Loucy (cell line): ENCODE measurements at regions not wholly inside any gene's neighbourhood (a gene's known extent, or its start where the extent isn't known, plus 50 kb on each side); places are given as distances from the start of the nearest gene placed in this dataset.

Experiments
- H2AFZ ChIP-seq: fragments of 200-600 bp; sonication (generic); 2 replicates; pipeline ENCODE4 v1.6.0; 2016; ENCODE audit warnings: antibody characterized with exemption, mild to moderate bottlenecking, low read length, moderate library complexity
- H3F3A ChIP-seq: fragments of 200-600 bp; 2 replicates; pipeline ENCODE4 v1.6.0; 2016; ENCODE audit warnings: antibody characterized with exemption, low read depth, mild to moderate bottlenecking
- H3K27me3 ChIP-seq: fragments of 200-600 bp; sonication (generic); 2 replicates; pipeline ENCODE4 v1.6.1; 2014; ENCODE audit warnings: low read length, mild to moderate bottlenecking; ENCODE audit not compliant: insufficient read depth, poor library complexity, severe bottlenecking
- H3K36me3 ChIP-seq: fragments of 200-600 bp; sonication (generic); 2 replicates; pipeline ENCODE4 v1.6.1; 2016; ENCODE audit warnings: low read length; ENCODE audit not compliant: insufficient read depth
- H3K4me1 ChIP-seq: fragments of 200-600 bp; sonication (generic); 2 replicates; pipeline ENCODE4 v1.5.1; 2014; ENCODE audit warnings: low read length, mild to moderate bottlenecking; ENCODE audit not compliant: insufficient read depth, poor library complexity, severe bottlenecking
- H3K4me2 ChIP-seq: fragments of 200-600 bp; sonication (generic); 2 replicates; pipeline ENCODE4 v1.6.0; 2014; ENCODE audit warnings: antibody characterized with exemption, low read length, low read depth, mild to moderate bottlenecking; ENCODE audit not compliant: poor library complexity, severe bottlenecking
- H3K4me3 ChIP-seq: fragments of 200-600 bp; sonication (generic); 2 replicates; pipeline ENCODE4 v1.5.1; 2014; ENCODE audit warnings: low read length, mild to moderate bottlenecking, mixed read lengths; ENCODE audit not compliant: poor library complexity, severe bottlenecking
- H3K79me2 ChIP-seq: fragments of 200-600 bp; sonication (generic); 2 replicates; pipeline ENCODE4 v1.6.1; 2014; ENCODE audit warnings: low read length; ENCODE audit not compliant: insufficient read depth
- H3K9ac ChIP-seq: fragments of 200-600 bp; sonication (generic); 2 replicates; pipeline ENCODE4 v1.6.0; 2014; ENCODE audit warnings: mild to moderate bottlenecking, low read depth, low read length, moderate library complexity; ENCODE audit not compliant: poor library complexity, severe bottlenecking
- H3K9me2 ChIP-seq: fragments of 200-600 bp; sonication (generic); replicated peaks from 2 replicates; pipeline ENCODE4 v1.6.1; 2016; ENCODE audit warnings: low read depth, low read length, mixed read lengths
- H3K9me3 ChIP-seq: fragments of 200-600 bp; sonication (generic); 2 replicates; pipeline ENCODE4 v1.6.1; 2014; ENCODE audit warnings: mild to moderate bottlenecking, antibody characterized with exemption, low read length, low read depth; ENCODE audit not compliant: insufficient read depth
- H4K20me1 ChIP-seq: fragments of 200-600 bp; sonication (generic); 2 replicates; pipeline ENCODE4 v1.6.0; 2014; ENCODE audit warnings: antibody characterized with exemption, low read length, mild to moderate bottlenecking; ENCODE audit not compliant: insufficient read depth, poor library complexity, severe bottlenecking
- CTCF ChIP-seq: fragments of 200-600 bp; sonication (generic); conservative IDR thresholded peaks from 2 replicates; pipeline ENCODE4 v1.5.1; 2014; ENCODE audit warnings: mild to moderate bottlenecking, antibody characterized with exemption, low read length
- EZH2phosphoT487 ChIP-seq: fragments of 200-600 bp; IDR thresholded peaks from 2 replicates; pipeline ENCODE4 v1.6.1; 2018; ENCODE audit warnings: antibody characterized with exemption, mild to moderate bottlenecking, moderate library complexity, borderline replicate concordance

- Histone ChIP-seq H3K79me2 (no peaks in the 10 kb centered on the region), H2AFZ (no peak overlapping the region), H3K9ac (no peak overlapping the region), H3K9me2 (no peaks in the 10 kb centered on the region), H3K27me3 (no peaks in the 10 kb centered on the region), H3K4me1 (peaks cover 55% of the 10 kb centered on the region), H3K36me3 (no peaks in the 10 kb centered on the region), H3K4me2 (no peak overlapping the region), H3K9me3 (no peaks in the 10 kb centered on the region), H4K20me1 (no peaks in the 10 kb centered on the region), H3K4me3 (no peak overlapping the region), H3F3A (no peaks in the 10 kb centered on the region)
- TF ChIP-seq CTCF: no peak
- no peak for TF ChIP-seq EZH2phosphoT487
Measured at GRCh38 chr2:128535953-128536352, 217.3 kb upstream of the HS6ST1 start.

- H3K9ac ChIP-seq: peak overlapping the region; percentile 35
- H3K4me3 ChIP-seq: no peak overlapping the region
- H3K79me2 ChIP-seq: no peaks in the 10 kb centered on the region
- H2AFZ ChIP-seq: peak overlapping the region; percentile 8; the same call in 1 of the 2 replicates
- H3K9me3 ChIP-seq: no peaks in the 10 kb centered on the region
- no peaks in the 10 kb centered on the region for H4K20me1 ChIP-seq
- no peak overlapping the region for H3K4me2 ChIP-seq
- H3K9me2 ChIP-seq: no peaks in the 10 kb centered on the region
- H3K4me1 ChIP-seq: peaks cover 47% of the 10 kb centered on the region
- H3K36me3 ChIP-seq: no peaks in the 10 kb centered on the region
- H3F3A ChIP-seq: no peaks in the 10 kb centered on the region
- no peaks in the 10 kb centered on the region for H3K27me3 ChIP-seq
- TF ChIP-seq CTCF (no peak), EZH2phosphoT487 (no peak)
Measured at GRCh38 chr2:128536925-128537620, 218.4 kb upstream of the HS6ST1 start.

DNA sequence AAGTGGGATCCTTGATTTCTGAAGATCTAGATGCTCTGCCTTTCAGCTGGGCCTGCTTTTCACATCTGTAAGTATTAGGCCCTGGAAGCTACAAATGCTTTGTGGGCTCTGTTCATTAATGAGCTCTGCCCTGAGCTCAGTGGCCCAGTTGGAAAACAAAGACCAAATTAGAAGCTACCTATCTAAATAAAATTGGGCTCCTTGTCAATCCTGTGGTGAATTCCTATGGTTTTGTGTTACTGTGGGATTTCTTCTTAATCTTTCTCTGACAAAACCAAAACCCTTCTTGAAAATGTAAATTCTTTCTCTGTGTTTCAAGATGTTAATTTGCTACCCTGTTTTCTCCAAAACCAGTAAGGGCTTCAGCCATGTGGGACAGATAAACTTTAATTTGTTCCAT lies 219.0 kb upstream of the HS6ST1 start:
- no peaks in the 10 kb centered on the region for H3K9me2 ChIP-seq
- peak overlapping the region; percentile 35 for H3K9ac ChIP-seq
- peaks cover 47% of the 10 kb centered on the region for H3K4me1 ChIP-seq
- H2AFZ ChIP-seq: peak overlapping the region; percentile 8; the same call in 1 of the 2 replicates
- no peaks in the 10 kb centered on the region for H3K79me2 ChIP-seq
- no peaks in the 10 kb centered on the region for H4K20me1 ChIP-seq
- no peaks in the 10 kb centered on the region for H3K9me3 ChIP-seq
- H3F3A ChIP-seq: no peaks in the 10 kb centered on the region
- H3K4me2 ChIP-seq: no peak overlapping the region
- no peaks in the 10 kb centered on the region for H3K36me3 ChIP-seq
- H3K4me3 ChIP-seq: no peak overlapping the region
- TF ChIP-seq EZH2phosphoT487: no peak
- TF ChIP-seq CTCF: no peak
- H3K27me3 ChIP-seq: no peaks in the 10 kb centered on the region
